T-helper 9 cell (primary cell): ENCODE measurements at regions not wholly inside any gene's neighbourhood (a gene's known extent, or its start where the extent isn't known, plus 50 kb on each side); places are given as distances from the start of the nearest gene placed in this dataset.
"Not testable (repeated sequence)": the region's sequence is repeated elsewhere in the genome, so short reads cannot be mapped to it uniquely, and the experiment has no call there.

ENCODE experiments used
- DNase-seq: peaks from one replicate; pipeline ENCODE4 v3.0.0-alpha.2; 2020

DNA sequence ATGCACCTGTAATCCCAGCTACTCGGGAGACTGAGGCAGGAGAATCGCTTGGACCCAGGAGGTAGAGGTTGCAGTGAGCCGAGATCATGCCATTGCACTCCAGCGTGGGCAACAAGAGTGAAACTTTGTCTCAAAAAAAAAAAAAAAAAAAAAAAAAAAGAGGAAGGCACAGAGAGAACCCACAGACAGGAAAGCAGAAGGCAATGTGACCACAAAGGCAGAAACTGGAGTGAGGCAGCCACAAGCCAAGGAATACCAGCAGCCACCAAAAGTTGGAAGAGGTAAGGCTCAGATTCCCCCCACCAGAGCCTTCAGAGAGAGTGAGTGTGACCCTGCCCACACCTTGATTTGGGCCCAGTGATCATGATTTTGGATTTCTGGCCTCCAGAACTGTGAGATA lies 54.7 kb upstream of the E2F3 start:
- not testable (repeated sequence) for DNase-seq

DNA sequence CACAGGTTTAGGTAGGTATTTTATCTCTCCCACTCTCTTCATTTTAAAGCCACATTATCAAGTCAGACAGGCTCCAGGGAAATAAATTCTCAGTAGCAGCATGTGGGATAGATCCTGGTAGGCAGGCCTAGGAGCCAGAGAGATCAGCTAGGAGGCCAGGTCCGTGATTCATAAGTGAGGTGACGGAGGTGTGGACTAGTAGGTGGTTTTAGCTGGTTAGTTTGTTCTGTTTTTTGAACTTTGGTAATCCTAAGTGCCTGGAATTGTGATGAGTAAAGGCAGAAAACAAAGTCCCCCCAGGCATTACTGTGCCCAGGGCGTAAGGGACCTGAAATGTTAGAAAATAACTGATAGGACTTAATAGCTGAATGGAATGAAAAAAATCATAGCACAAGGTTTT lies 53.6 kb upstream of the E2F3 start:
- DNase-seq: no peak

DNA sequence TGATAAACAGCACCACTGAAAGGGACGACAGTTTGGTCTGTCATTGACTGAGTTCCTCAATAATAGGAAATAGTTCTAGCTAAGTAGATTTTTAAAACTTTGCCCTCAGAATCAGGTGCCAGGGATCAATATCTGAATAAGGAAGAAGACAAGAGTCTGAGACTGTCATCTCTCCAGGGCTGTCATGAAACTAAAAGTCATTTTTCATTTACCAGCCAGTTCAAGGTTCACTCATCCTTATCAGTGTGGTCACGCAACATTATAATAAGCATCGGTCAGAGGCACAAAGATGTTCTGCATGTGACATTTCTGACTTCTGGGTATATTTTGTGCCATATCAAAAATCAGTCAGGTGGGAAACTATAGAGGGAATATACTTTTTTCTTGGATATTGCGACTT lies 52.5 kb upstream of the E2F3 start:
- DNase-seq: no peak

DNA sequence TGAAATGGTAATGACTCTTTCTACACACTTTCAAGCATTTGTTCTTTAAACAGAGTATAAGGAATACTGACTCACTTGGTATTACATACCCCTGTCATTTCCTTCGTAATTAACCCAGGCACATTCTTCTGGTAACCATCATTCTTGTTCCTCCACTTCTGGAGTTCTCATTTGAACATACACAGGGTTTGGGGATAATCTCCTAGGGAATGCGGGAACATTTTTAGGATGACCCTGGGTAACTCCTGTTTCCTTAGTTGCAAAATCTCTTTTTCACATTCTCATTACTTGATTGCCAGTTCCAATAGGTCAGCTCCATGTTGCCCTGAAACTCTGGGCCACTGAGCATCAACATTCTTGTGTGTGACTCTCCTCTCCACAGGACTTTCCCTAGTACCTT lies 51.5 kb upstream of the E2F3 start:
- no peak for DNase-seq

DNA sequence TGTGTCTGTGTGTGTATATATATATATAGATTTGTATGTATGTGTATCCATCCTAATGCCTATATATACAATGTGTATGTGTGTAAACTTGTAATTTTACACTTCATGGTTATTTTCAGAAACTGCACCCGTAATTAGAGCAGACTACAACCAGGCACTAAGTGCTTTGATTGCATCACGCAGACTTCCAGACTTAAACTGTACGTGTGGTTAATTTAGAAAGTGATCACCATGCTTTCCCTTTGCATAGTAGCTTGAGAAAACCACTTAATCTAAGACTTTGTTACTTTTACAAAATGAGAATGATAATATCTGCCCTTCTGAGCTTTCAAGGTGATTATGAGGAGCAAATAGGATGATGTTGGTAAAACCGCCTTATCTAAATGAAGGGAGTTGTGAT lies 50.1 kb upstream of the E2F3 start:
- no peak for DNase-seq
